ENCODE measurements at regions not wholly inside any gene's neighbourhood (a gene's known extent, or its start where the extent isn't known, plus 50 kb on each side); places are given as distances from the start of the nearest gene placed in this dataset.

GRCh38 chr6:148182378-148182777, 160.3 kb upstream of the SASH1 start:
- no peak for DNase-seq

GRCh38 chr6:148183776-148184175, 158.9 kb upstream of the SASH1 start:
- no peak for DNase-seq

- no peak for DNase-seq
These were observed 155.7 kb upstream of the SASH1 start for GRCh38 chr6:148186916-148187315.

GRCh38 chr6:148192310-148192709, 150.3 kb upstream of the SASH1 start:
- peak; percentile 8 for DNase-seq

- no peak for DNase-seq
These were observed 149.5 kb upstream of the SASH1 start for GRCh38 chr6:148193063-148193680.

- DNase-seq: no peak
These were observed 147.1 kb upstream of the SASH1 start for GRCh38 chr6:148195511-148195910.

GRCh38 chr6:148199584-148199983, 143.1 kb upstream of the SASH1 start:
- DNase-seq: no peak

GRCh38 chr6:148200293-148200692, 142.3 kb upstream of the SASH1 start:
- no peak for DNase-seq

GRCh38 chr6:148200781-148201180, 141.9 kb upstream of the SASH1 start:
- DNase-seq: no peak

GRCh38 chr6:148203281-148203925, 139.2 kb upstream of the SASH1 start:
- peak; percentile 85 for DNase-seq

- peak; percentile 80 for DNase-seq
These were observed 138.7 kb upstream of the SASH1 start for GRCh38 chr6:148203970-148204369.

GRCh38 chr6:148208298-148208697, 134.3 kb upstream of the SASH1 start:
- DNase-seq: no peak

- no peak for DNase-seq
These were observed 130.8 kb upstream of the SASH1 start for GRCh38 chr6:148211777-148212324.

GRCh38 chr6:148212366-148212765, 130.3 kb upstream of the SASH1 start:
- DNase-seq: no peak

- DNase-seq: no peak
These were observed 129.3 kb upstream of the SASH1 start for GRCh38 chr6:148213366-148213765.

- no peak for DNase-seq
These were observed 128.0 kb upstream of the SASH1 start for GRCh38 chr6:148214667-148215066.

GRCh38 chr6:148217051-148217450, 125.6 kb upstream of the SASH1 start:
- no peak for DNase-seq

- no peak for DNase-seq
These were observed 124.7 kb upstream of the SASH1 start for GRCh38 chr6:148217921-148218320.

GRCh38 chr6:148218542-148219258, 123.9 kb upstream of the SASH1 start:
- no peak for DNase-seq

- DNase-seq: no peak
These were observed 121.2 kb upstream of the SASH1 start for GRCh38 chr6:148221196-148221979.

GRCh38 chr6:148222376-148222775, 120.3 kb upstream of the SASH1 start:
- no peak for DNase-seq

GRCh38 chr6:148222846-148223245, 119.8 kb upstream of the SASH1 start:
- no peak for DNase-seq

GRCh38 chr6:148223424-148223842, 119.2 kb upstream of the SASH1 start:
- DNase-seq: peak; percentile 67

Data from HCEC 1CT (cell line).